C4-2B (cell line): ENCODE measurements at regions not wholly inside any gene's neighbourhood (a gene's known extent, or its start where the extent isn't known, plus 50 kb on each side); places are given as distances from the start of the nearest gene placed in this dataset.

Experiments used
- CTCF ChIP-seq: fragments of 450-650 bp; conservative IDR thresholded peaks from 2 replicates; pipeline ENCODE4 v1.5.1; 2017; ENCODE audit warnings: mild to moderate bottlenecking
- ZFX ChIP-seq: fragments of 450-650 bp; IDR thresholded peaks from 2 replicates; pipeline ENCODE4 v1.6.1; 2017

GRCh38 chrX:122270809-122271494 is 913.1 kb upstream of the GRIA3 start:
- TF ChIP-seq CTCF (no peak), ZFX (no peak)
